ENCODE measurements at regions not wholly inside any gene's neighbourhood (a gene's known extent, or its start where the extent isn't known, plus 50 kb on each side); places are given as distances from the start of the nearest gene placed in this dataset.

DNA sequence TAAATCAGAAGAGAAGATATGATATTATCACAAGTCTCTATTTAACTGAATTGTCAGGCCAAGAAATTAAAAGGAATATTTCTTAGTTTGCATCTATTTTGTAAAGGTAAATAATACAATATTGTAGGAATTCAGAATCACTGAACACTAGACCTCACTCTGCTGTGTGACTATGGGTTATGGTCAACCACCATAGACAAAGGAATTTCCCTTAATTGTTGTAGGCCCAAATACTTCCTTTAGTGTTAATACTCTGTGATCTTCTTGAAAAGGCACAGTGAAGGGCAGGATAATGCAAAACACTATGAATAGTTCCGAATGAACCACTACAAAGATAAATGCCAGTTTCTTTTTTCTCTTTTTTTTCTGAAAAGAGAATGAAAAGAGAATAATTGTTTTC, 162.3 kb downstream of the TUSC7 start:
- TF ChIP-seq POLR2A (IDR thresholded peaks at IDR 0.05; ENCODE audit: low read length) (no peak), GATA1 (IDR thresholded peaks at IDR 0.05; ENCODE audit: low read depth, low read length) (no peak)
- no peak for DNase-seq

DNA sequence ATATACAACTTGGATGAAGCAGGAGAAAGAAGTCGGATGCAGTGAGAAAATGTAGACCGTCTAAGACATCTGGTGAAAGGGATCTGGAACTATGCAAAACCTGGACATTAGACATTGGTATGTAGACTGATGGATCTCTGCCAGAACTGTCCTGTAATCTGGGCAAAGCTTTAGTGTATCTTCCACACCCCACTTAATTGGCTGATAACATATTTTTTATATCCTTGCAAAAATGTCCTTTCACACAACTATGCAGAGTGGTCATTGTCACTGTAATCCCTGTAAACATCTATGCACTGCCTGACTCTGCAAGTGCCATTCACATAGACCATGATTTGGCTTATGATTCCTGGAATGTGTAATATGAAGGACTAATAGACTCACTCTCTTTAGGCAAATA, 163.1 kb downstream of the TUSC7 start:
- DNase-seq: no peak
- TF ChIP-seq POLR2A (IDR thresholded peaks at IDR 0.05; ENCODE audit: low read length) (no peak), GATA1 (IDR thresholded peaks at IDR 0.05; ENCODE audit: low read depth, low read length) (no peak)

GRCh38 chr3:116873142-116873541, 163.6 kb downstream of the TUSC7 start:
- TF ChIP-seq GATA1 (IDR thresholded peaks at IDR 0.05; ENCODE audit: low read depth, low read length) (no peak), POLR2A (IDR thresholded peaks at IDR 0.05; ENCODE audit: low read length) (no peak)
- DNase-seq: no peak

GRCh38 chr3:116877968-116878367, 168.4 kb downstream of the TUSC7 start:
- TF ChIP-seq POLR2A (IDR thresholded peaks at IDR 0.05; ENCODE audit: low read length) (no peak), GATA1 (IDR thresholded peaks at IDR 0.05; ENCODE audit: low read depth, low read length) (no peak)
- DNase-seq: no peak

DNA sequence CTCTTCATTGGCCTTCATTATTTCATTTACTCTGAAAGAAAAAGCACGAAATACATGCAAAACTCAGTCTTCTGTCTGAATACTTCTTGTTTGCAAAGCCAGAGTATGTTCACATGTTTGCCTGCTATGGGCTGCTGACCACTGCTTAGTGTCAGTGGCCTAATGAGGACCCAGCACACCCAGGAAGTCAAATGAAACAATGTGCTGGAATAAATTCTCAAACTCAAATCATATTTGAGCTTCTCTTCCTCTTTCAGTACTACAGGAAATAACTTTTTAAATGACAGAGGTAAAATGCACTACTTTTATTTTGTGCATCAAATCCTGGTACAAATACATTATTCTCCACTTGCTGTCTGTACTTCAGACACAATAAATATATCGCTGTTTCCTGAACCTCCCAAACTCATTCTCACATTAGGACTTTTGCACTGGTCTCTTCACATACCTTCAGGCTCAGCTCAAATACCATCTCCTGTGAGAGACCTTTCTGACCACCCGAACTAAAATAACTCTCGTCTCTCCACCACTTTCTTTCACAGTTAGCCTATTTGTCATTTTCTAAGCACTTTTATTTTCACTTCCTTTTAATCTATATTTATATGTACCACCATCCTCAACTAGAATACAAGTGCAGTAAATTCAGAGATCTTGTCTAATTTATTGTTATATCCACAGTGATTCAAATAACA, 176.8 kb downstream of the TUSC7 start:
- TF ChIP-seq GATA1 (IDR thresholded peaks at IDR 0.05; ENCODE audit: low read depth, low read length) (no peak), POLR2A (IDR thresholded peaks at IDR 0.05; ENCODE audit: low read length) (no peak)
- DNase-seq: no peak

DNA sequence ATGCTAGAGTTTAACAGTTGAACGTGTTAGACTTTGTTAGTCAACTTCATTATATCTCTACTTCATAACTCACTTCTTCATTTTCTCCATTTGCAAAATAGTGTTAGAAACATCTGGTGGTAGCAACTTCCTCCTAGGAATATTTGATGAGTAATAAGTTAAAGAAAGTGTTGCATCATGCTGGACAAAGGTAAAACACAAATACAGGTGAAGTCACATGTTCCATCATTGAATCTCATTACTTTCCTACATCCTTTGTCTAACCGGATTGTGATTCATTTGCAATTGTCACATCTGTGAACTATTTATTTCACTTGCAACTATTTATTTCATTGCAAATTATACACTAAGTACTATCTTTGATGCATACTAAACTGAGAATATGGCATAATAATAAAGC, 186.5 kb downstream of the TUSC7 start:
- TF ChIP-seq GATA1 (IDR thresholded peaks at IDR 0.05; ENCODE audit: low read depth, low read length) (no peak), POLR2A (IDR thresholded peaks at IDR 0.05; ENCODE audit: low read length) (no peak)
- no peak for DNase-seq

GRCh38 chr3:116897382-116897781, 187.8 kb downstream of the TUSC7 start:
- DNase-seq: no peak
- no peak for TF ChIP-seq POLR2A (IDR thresholded peaks at IDR 0.05; ENCODE audit: low read length)
- no peak for TF ChIP-seq GATA1 (IDR thresholded peaks at IDR 0.05; ENCODE audit: low read depth, low read length)

GRCh38 chr3:116899253-116899652, 189.7 kb downstream of the TUSC7 start:
- DNase-seq: no peak
- TF ChIP-seq GATA1 (IDR thresholded peaks at IDR 0.05; ENCODE audit: low read depth, low read length): no peak
- no peak for TF ChIP-seq POLR2A (IDR thresholded peaks at IDR 0.05; ENCODE audit: low read length)

- no peak for TF ChIP-seq GATA1 (IDR thresholded peaks at IDR 0.05; ENCODE audit: low read depth, low read length)
- no peak for TF ChIP-seq POLR2A (IDR thresholded peaks at IDR 0.05; ENCODE audit: low read length)
- DNase-seq: no peak
Measured at GRCh38 chr3:116905334-116905733, 195.8 kb downstream of the TUSC7 start.

GRCh38 chr3:116905794-116906193, 196.2 kb downstream of the TUSC7 start:
- no peak for DNase-seq
- TF ChIP-seq POLR2A (IDR thresholded peaks at IDR 0.05; ENCODE audit: low read length) (no peak), GATA1 (IDR thresholded peaks at IDR 0.05; ENCODE audit: low read depth, low read length) (no peak)

DNA sequence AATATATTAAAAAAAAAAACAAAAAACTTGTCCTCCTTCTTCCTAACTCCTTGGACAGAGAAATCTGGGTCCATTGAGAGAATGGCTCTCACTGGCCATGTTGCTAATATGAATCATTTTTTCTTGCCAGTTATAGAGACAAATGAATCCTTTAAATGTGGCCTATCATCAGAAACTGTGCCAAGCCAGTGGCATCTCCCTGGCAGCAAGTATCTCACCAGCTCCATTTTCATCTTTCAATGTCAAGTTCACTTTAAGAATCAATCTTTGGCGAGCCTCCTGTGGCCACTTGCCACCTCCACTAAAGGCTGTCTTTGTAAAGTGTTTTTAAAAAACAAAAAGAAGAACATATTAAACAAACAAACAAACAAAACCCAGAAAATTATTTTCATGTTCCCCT, 202.5 kb downstream of the TUSC7 start:
- TF ChIP-seq GATA1 (IDR thresholded peaks at IDR 0.05; ENCODE audit: low read depth, low read length): no peak
- no peak for TF ChIP-seq POLR2A (IDR thresholded peaks at IDR 0.05; ENCODE audit: low read length)
- DNase-seq: no peak

DNA sequence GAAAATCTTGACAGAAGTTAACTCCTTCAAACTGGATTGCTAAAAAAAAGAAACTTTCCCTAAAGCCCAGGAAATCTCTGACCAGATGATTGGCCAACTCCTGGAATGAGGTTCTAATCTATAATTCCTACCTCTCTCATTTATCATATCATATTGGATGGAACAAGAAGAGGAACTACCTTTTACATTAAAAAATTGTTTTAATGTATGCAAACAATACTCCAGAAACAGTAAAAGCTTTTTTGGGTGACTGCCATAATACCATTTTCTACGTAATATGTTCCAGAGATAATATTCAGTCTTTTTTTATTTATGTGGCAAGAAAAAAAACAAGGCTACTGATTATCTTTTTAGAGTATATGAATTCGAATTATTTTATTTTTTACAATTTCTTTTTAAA, 204.4 kb downstream of the TUSC7 start:
- TF ChIP-seq POLR2A (IDR thresholded peaks at IDR 0.05; ENCODE audit: low read length) (no peak), GATA1 (IDR thresholded peaks at IDR 0.05; ENCODE audit: low read depth, low read length) (no peak)
- no peak for DNase-seq

GRCh38 chr3:116916836-116917235, 207.3 kb downstream of the TUSC7 start:
- no peak for DNase-seq
- no peak for TF ChIP-seq GATA1 (IDR thresholded peaks at IDR 0.05; ENCODE audit: low read depth, low read length)

DNA sequence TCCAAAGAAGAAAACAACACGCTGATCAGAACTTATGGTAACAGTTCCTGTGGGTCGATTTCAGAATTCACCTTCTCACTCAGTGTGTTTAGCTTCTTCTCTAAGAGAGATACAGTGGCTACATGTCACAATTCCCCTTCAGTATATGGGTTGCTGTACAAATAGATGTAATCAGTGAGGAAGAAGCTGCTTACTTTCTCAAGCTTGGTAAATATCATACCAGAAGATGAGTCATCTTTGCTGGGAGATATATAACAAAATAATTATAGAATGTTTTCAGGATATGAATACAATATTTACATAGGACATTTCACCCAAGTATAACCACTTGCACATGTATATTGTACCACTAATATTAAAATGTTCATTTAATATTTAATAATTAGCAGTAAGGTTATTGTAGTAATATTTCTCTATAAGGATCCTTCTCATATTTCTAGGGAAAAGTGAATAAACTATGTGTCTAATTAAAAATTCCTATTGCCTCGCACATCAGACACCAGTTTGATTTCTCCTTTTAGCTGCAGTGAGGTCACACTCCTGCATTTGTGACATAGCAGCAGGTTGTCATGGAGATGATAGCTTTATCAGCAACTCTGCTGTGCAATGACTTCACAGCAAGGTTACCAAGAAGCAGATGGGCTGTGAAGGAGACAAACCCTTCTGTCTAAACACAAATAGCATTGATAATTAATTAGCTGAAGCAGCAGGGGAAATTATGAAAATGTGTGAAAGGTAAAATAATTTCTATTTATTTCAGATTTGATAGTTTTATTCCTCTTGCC, 211.4 kb downstream of the TUSC7 start:
- no peak for TF ChIP-seq POLR2A (IDR thresholded peaks at IDR 0.05; ENCODE audit: low read length)
- TF ChIP-seq GATA1 (IDR thresholded peaks at IDR 0.05; ENCODE audit: low read depth, low read length): no peak
- no peak for DNase-seq

- TF ChIP-seq POLR2A (IDR thresholded peaks at IDR 0.05; ENCODE audit: low read length): no peak
- no peak for TF ChIP-seq GATA1 (IDR thresholded peaks at IDR 0.05; ENCODE audit: low read depth, low read length)
- DNase-seq: no peak
Measured at GRCh38 chr3:116927918-116928317, 218.3 kb downstream of the TUSC7 start.
